Ovary (tissue), 7 donors: ENCODE measurements at regions not wholly inside any gene's neighbourhood (a gene's known extent, or its start where the extent isn't known, plus 50 kb on each side); places are given as distances from the start of the nearest gene placed in this dataset.
A peak's percentile ranks its signal among the peaks of the same experiment; 100 is the strongest.

Experiments
- DNase-seq, 5 donors: peaks; one replicate each; pipeline ENCODE4 v3.0.0-alpha.2; 2019 to 2020
- H3K27ac ChIP-seq, 2 donors: fragments of 200-600 bp; one replicate each; pipeline versions ENCODE4 v1.5.1 to v1.8.0; 2019 to 2022
- H3K27me3 ChIP-seq: fragments of 200-600 bp; one replicate; pipeline ENCODE4 v1.8.0; 2022
- H3K36me3 ChIP-seq: fragments of 200-600 bp; sonication (generic); one replicate; pipeline ENCODE4 v1.5.1; 2019
- H3K4me1 ChIP-seq: one replicate; pipeline ENCODE4 v1.8.1; 2013; ENCODE audit warnings: mild to moderate bottlenecking, moderate library complexity; ENCODE audit not compliant: insufficient read depth
- H3K4me3 ChIP-seq: fragments of 200-600 bp; sonication (generic); one replicate; pipeline ENCODE4 v1.5.1; 2017
- H3K9me3 ChIP-seq, 2 donors: fragments of 200-600 bp in 1 of 2; sonication (generic) in 1 of 2; one replicate each; pipeline versions ENCODE4 v1.5.1 to v1.8.1; 2013 to 2019; ENCODE audit warnings: mild to moderate bottlenecking in 1 of 2, moderate library complexity in 1 of 2
- CTCF ChIP-seq, 3 donors: fragments of 450-650 bp in 2 of 3; fragments of 200-600 bp in 1 of 3; IDR thresholded peaks; one replicate each; pipeline versions ENCODE4 v1.5.1 to v1.8.0; 2016 to 2022; ENCODE audit warnings: antibody characterized with exemption in 3 of 3, mild to moderate bottlenecking in 1 of 3
- EP300 ChIP-seq: sonication (generic); formaldehyde crosslinking; IDR thresholded peaks from one replicate; pipeline ENCODE4 v1.6.1; 2017; ENCODE audit warnings: antibody characterized with exemption
- POLR2A ChIP-seq: fragments of 450-650 bp; IDR thresholded peaks from one replicate; pipeline ENCODE4 v1.6.1; 2017; ENCODE audit warnings: antibody characterized with exemption, mild to moderate bottlenecking, moderate library complexity
- WGBS, 3 donors: extraction: QIAGEN DNeasy Blood & Tissue Kit in 1 of 3; methylation state at CpG; one replicate each; pipeline versions ENCODE4 v1.1.5 to v1.1.7; 2013 to 2017; 5-methylcytosine and 5-hydroxymethylcytosine counted together
- intact Hi-C, 4 donors: fragments of 100-400 bp; cut with DNase I; formaldehyde crosslinking; loops; one replicate each; pipeline versions ENCODE4 v1.11.0 to v1.15.1; 2022 to 2023
- donor health status: DM: no; HTN: no; CAD: no; lungs with moderate emphysema.
- donor health status: DM: no; HTN: no; CAD: no.
- donor health status: Bipolar disorder and iron deficiency.
- donor health status: DM: no; HTN: no; CAD: no.
- donor health status: DM: yes; HTN: yes; CAD: no.

- peak overlapping the region; percentile 66 for H3K4me3 ChIP-seq
- no peaks in the 10 kb centered on the region for H3K27me3 ChIP-seq
- peak overlapping the region; percentile 33 to 83 for H3K27ac ChIP-seq
- no peak for DNase-seq
- TF ChIP-seq POLR2A (no peak), CTCF (IDR thresholded peaks at IDR 0.05) (no peak), EP300 (no peak)
- peaks cover 5% of the 10 kb centered on the region for H3K4me1 ChIP-seq
- intact Hi-C loops: loop anchor here in 2 of 4 donors (5.0 to 10.0 kb wide), 3 partner anchors 92 to 172 kb away; no protein-coding TSS in a partner anchor
- no peaks in the 10 kb centered on the region for H3K36me3 ChIP-seq
- 0 to 1% (median 0%) methylated on average over 12 to 15 of the region's 15 CpGs for WGBS, 3 donors
- H3K9me3 ChIP-seq: no peaks in the 10 kb centered on the region
Observed at GRCh38 chr12:77324416-77324762, 259.0 kb upstream of the E2F7 start.

DNA sequence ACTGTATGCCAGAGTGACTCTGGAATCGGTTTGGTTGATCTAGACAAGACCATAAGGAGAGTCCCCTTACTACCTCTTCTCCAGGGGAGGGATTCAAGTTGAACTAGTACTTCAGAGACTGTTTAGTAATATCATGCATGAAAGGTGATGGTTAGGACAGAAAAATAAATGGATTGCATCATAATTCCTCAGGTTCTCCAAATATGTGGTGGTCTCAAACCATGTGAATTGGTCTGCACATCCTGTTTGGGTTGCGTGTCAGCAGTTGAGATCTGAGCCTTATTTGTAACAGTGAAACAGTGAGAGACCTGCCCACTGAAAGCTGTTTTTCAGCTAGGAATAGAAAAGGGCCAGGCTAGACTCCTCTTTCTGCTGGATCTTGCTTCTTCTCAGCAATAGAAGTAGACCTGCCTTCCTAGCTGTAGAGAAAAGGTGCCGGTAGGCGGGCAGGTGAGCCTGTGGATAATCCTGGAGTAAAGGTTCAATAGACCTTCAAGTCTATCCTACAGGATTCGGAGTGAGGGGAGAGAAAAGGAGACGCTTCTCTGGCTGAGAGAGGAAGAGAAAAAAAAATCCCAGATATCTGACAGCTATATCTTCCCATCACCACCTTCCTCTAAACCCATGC lies 258.5 kb upstream of the E2F7 start:
- WGBS, 3 donors: 75 to 79% (median 77%) methylated on average over 6 of the region's 6 CpGs

DNA sequence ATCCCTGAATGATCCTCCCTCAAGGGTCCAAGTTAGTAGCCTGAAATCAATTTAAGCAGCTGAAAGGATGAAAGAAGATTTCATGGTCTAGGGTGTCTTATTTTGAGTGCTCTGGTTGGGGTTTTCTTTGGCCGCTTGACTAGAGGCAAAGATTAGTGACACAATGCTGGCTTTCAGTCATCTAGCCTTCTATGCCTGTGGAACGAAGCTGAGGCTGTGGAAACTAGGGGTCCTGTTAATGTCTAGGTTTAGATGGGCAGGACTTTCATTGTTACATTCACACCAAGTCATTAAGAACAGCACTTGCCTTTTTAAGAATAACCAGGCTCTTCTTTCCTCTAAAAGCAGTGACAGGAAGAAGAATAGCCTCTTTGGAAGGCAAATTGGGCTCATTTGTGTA lies 253.8 kb upstream of the E2F7 start:
- intact Hi-C loops: no loop called here

More for the DNA sequence above, 258.5 kb upstream of the E2F7 start:
- TF ChIP-seq POLR2A (no peak), CTCF (IDR thresholded peaks at IDR 0.05) (no peak)
- no peaks in the 10 kb centered on the region for H3K27me3 ChIP-seq
- H3K4me3 ChIP-seq: peak overlapping the region; percentile 66
- H3K36me3 ChIP-seq: no peaks in the 10 kb centered on the region
- H3K9me3 ChIP-seq: no peaks in the 10 kb centered on the region
- H3K27ac ChIP-seq: peak overlapping the region in 1 of 2 donors; percentile 83
- intact Hi-C loops: loop anchor here in 2 of 4 donors (5.0 to 10.0 kb wide), 3 partner anchors 92 to 172 kb away; no protein-coding TSS in a partner anchor
- DNase-seq: no peak
- H3K4me1 ChIP-seq: peaks cover 5% of the 10 kb centered on the region

DNA sequence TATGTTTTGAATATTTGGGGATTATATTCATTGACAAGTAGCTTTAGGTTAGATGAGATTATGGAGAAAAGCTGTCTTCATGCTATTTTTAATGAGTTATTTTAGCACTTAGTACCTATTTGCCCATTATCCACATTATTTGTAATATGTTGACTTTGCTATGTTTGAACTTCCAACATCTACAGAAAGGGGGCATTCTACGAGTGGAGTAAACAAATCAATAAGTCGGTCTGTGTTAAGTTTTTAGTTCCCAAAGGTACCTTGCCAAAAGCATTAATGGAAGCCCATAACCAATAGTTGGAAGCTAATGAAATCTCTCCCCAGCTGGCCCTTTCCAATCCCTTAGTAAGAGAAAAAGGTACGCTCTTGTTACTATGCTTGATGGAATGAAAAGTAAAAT lies 250.0 kb upstream of the E2F7 start:
- intact Hi-C loops: no loop called here
- Histone ChIP-seq H3K27me3 (no peaks in the 10 kb centered on the region), H3K4me3 (no peak overlapping the region), H3K4me1 (no peaks in the 10 kb centered on the region), H3K36me3 (no peaks in the 10 kb centered on the region), H3K9me3 (no peaks in the 10 kb centered on the region), H3K27ac (no peak overlapping the region)
- WGBS, 3 donors: 77 to 97% (median 89%) methylated on average over 3 of the region's 3 CpGs
- no peak for DNase-seq
- no peak for TF ChIP-seq CTCF (IDR thresholded peaks at IDR 0.05)
- no peak for TF ChIP-seq EP300
- TF ChIP-seq POLR2A: no peak

More for the DNA sequence above, 253.8 kb upstream of the E2F7 start:
- WGBS, 3 donors: 76 to 85% (median 85%) methylated on average over 2 of the region's 2 CpGs
- TF ChIP-seq POLR2A (no peak), EP300 (no peak), CTCF (IDR thresholded peaks at IDR 0.05) (no peak)
- H3K27ac ChIP-seq: no peak overlapping the region
- no peak for DNase-seq
- H3K27me3 ChIP-seq: no peaks in the 10 kb centered on the region
- no peaks in the 10 kb centered on the region for H3K9me3 ChIP-seq
- H3K4me3 ChIP-seq: no peak overlapping the region
- no peaks in the 10 kb centered on the region for H3K36me3 ChIP-seq
- no peaks in the 10 kb centered on the region for H3K4me1 ChIP-seq
